ENCODE measurements at regions not wholly inside any gene's neighbourhood (a gene's known extent, or its start where the extent isn't known, plus 50 kb on each side); places are given as distances from the start of the nearest gene placed in this dataset.

GRCh38 chr9:99485459-99485858 is 263.4 kb downstream of the SEC61B start:
- H3K27ac ChIP-seq, result no peak overlapping the region
- no peaks in the 10 kb centered on the region for H3K36me3 ChIP-seq
- TF ChIP-seq CTCF (IDR thresholded peaks at IDR 0.05; ENCODE audit: low read depth, low read length), result no peak
- H3K27me3 ChIP-seq, result no peaks in the 10 kb centered on the region
- H3K4me1 ChIP-seq (ENCODE audit: low read depth), result no peaks in the 10 kb centered on the region
- peak in 1 of 2 donors; percentile 1 for DNase-seq (ENCODE audit: low read depth in 1 of 2, low spot score in 1 of 2)
- H3K9me3 ChIP-seq (ENCODE audit: low read depth), result no peaks in the 10 kb centered on the region
- H3K4me3 ChIP-seq, result no peak overlapping the region

GRCh38 chr9:99486684-99487083 is 264.6 kb downstream of the SEC61B start:
- no peaks in the 10 kb centered on the region for H3K27me3 ChIP-seq
- no peak overlapping the region for H3K4me3 ChIP-seq
- no peaks in the 10 kb centered on the region for H3K4me1 ChIP-seq (ENCODE audit: low read depth)
- H3K9me3 ChIP-seq (ENCODE audit: low read depth), result no peaks in the 10 kb centered on the region
- H3K36me3 ChIP-seq, result no peaks in the 10 kb centered on the region
- no peak for DNase-seq (ENCODE audit: low read depth in 1 of 2, low spot score in 1 of 2)
- H3K27ac ChIP-seq, result no peak overlapping the region
- TF ChIP-seq CTCF (IDR thresholded peaks at IDR 0.05; ENCODE audit: low read depth, low read length), result no peak

GRCh38 chr9:99488131-99489059 is 266.3 kb downstream of the SEC61B start:
- DNase-seq (ENCODE audit: low read depth in 1 of 2, low spot score in 1 of 2), result peak in 1 of 2 donors; percentile 12

GRCh38 chr9:99489060-99489413 is 267.0 kb downstream of the SEC61B start:
- no peak for TF ChIP-seq CTCF (IDR thresholded peaks at IDR 0.05; ENCODE audit: low read depth, low read length)
- DNase-seq (ENCODE audit: low read depth in 1 of 2, low spot score in 1 of 2), result peak in 1 of 2 donors; percentile 35
- H3K36me3 ChIP-seq, result no peaks in the 10 kb centered on the region
- no peaks in the 10 kb centered on the region for H3K4me1 ChIP-seq (ENCODE audit: low read depth)
- H3K27ac ChIP-seq, result no peak overlapping the region
- no peaks in the 10 kb centered on the region for H3K9me3 ChIP-seq (ENCODE audit: low read depth)
- H3K4me3 ChIP-seq, result no peak overlapping the region
- no peaks in the 10 kb centered on the region for H3K27me3 ChIP-seq

More at GRCh38 chr9:99488131-99489059, 266.3 kb downstream of the SEC61B start:
- Histone ChIP-seq H3K9me3 (ENCODE audit: low read depth) (no peaks in the 10 kb centered on the region), H3K4me1 (ENCODE audit: low read depth) (no peaks in the 10 kb centered on the region), H3K27me3 (no peaks in the 10 kb centered on the region), H3K27ac (no peak overlapping the region), H3K4me3 (no peak overlapping the region), H3K36me3 (no peaks in the 10 kb centered on the region)
- no peak for TF ChIP-seq CTCF (IDR thresholded peaks at IDR 0.05; ENCODE audit: low read depth, low read length)

GRCh38 chr9:99490729-99491128 is 268.6 kb downstream of the SEC61B start:
- Histone ChIP-seq H3K27ac (no peak overlapping the region), H3K9me3 (ENCODE audit: low read depth) (no peaks in the 10 kb centered on the region), H3K36me3 (no peaks in the 10 kb centered on the region), H3K4me3 (no peak overlapping the region), H3K4me1 (ENCODE audit: low read depth) (no peaks in the 10 kb centered on the region), H3K27me3 (no peaks in the 10 kb centered on the region)
- TF ChIP-seq CTCF (IDR thresholded peaks at IDR 0.05; ENCODE audit: low read depth, low read length), result no peak
- no peak for DNase-seq (ENCODE audit: low read depth in 1 of 2, low spot score in 1 of 2)
